ENCODE measurements at regions not wholly inside any gene's neighbourhood (a gene's known extent, or its start where the extent isn't known, plus 50 kb on each side); places are given as distances from the start of the nearest gene placed in this dataset.

DNA sequence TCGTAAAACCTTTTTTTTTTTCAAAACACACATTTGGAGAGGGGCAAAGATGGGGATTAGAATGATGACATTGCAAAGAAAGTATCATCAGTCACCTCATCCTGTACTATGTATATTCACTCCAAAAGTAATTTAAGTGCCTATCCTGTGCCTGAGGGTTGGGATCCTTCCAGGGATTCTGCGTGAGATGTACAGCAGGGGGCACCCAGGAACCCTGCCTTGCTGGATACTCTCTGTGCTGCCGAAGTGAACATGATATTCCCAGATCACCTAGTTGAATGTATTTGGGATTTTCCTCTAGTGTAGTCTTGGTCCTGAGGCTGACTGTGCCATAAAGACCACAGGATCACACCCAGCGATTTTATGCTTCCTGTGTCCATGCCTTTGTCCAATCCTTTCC lies 372.7 kb downstream of the IPO8 start:
- no peaks in the 10 kb centered on the region for H3K4me1 Mint-ChIP-seq
- no peaks in the 10 kb centered on the region for H3K27me3 Mint-ChIP-seq (ENCODE audit: low read depth, poor library complexity)
- no peak for DNase-seq
- TF ChIP-seq CTCF (IDR thresholded peaks at IDR 0.05) = no peak
- H3K27ac Mint-ChIP-seq = no peak overlapping the region
- H3K4me3 Mint-ChIP-seq = no peak overlapping the region
- H3K36me3 Mint-ChIP-seq (ENCODE audit: low read depth) = no peaks in the 10 kb centered on the region
- peaks cover 10% of the 10 kb centered on the region for H3K9me3 Mint-ChIP-seq

- no peak for DNase-seq
- no peak overlapping the region for H3K27ac Mint-ChIP-seq
- TF ChIP-seq CTCF (IDR thresholded peaks at IDR 0.05) = no peak
- H3K4me1 Mint-ChIP-seq = no peaks in the 10 kb centered on the region
- H3K4me3 Mint-ChIP-seq = no peak overlapping the region
- no peaks in the 10 kb centered on the region for H3K36me3 Mint-ChIP-seq (ENCODE audit: low read depth)
- H3K27me3 Mint-ChIP-seq (ENCODE audit: low read depth, poor library complexity) = no peaks in the 10 kb centered on the region
- peaks cover 10% of the 10 kb centered on the region for H3K9me3 Mint-ChIP-seq
These were observed 375.1 kb downstream of the IPO8 start for GRCh38 chr12:30320561-30320960.

- TF ChIP-seq CTCF (IDR thresholded peaks at IDR 0.05) = no peak
- H3K9me3 Mint-ChIP-seq = no peaks in the 10 kb centered on the region
- no peak overlapping the region for H3K4me3 Mint-ChIP-seq
- H3K36me3 Mint-ChIP-seq (ENCODE audit: low read depth) = no peaks in the 10 kb centered on the region
- no peak overlapping the region for H3K27ac Mint-ChIP-seq
- DNase-seq = no peak
- H3K27me3 Mint-ChIP-seq (ENCODE audit: low read depth, poor library complexity) = no peaks in the 10 kb centered on the region
- H3K4me1 Mint-ChIP-seq = no peaks in the 10 kb centered on the region
These were observed 381.1 kb downstream of the IPO8 start for GRCh38 chr12:30314506-30315100.

GRCh38 chr12:30308010-30308717 lies 387.5 kb downstream of the IPO8 start:
- peaks cover 7% of the 10 kb centered on the region for H3K27me3 Mint-ChIP-seq (ENCODE audit: low read depth, poor library complexity)
- no peak for TF ChIP-seq CTCF (IDR thresholded peaks at IDR 0.05)
- H3K9me3 Mint-ChIP-seq = no peaks in the 10 kb centered on the region
- no peak for DNase-seq
- no peaks in the 10 kb centered on the region for H3K4me1 Mint-ChIP-seq
- peak overlapping the region; percentile 39 for H3K27ac Mint-ChIP-seq
- H3K4me3 Mint-ChIP-seq = no peak overlapping the region
- H3K36me3 Mint-ChIP-seq (ENCODE audit: low read depth) = no peaks in the 10 kb centered on the region

- no peak for DNase-seq
- H3K27ac Mint-ChIP-seq = no peak overlapping the region
- H3K36me3 Mint-ChIP-seq (ENCODE audit: low read depth) = no peaks in the 10 kb centered on the region
- H3K4me3 Mint-ChIP-seq = no peak overlapping the region
- peaks cover 7% of the 10 kb centered on the region for H3K27me3 Mint-ChIP-seq (ENCODE audit: low read depth, poor library complexity)
- H3K4me1 Mint-ChIP-seq = no peaks in the 10 kb centered on the region
- TF ChIP-seq CTCF (IDR thresholded peaks at IDR 0.05) = no peak
- H3K9me3 Mint-ChIP-seq = no peaks in the 10 kb centered on the region
These were observed 391.1 kb downstream of the IPO8 start for GRCh38 chr12:30304528-30304927.

- Mint-ChIP-seq H3K9me3 (no peaks in the 10 kb centered on the region), H3K36me3 (ENCODE audit: low read depth) (no peaks in the 10 kb centered on the region), H3K27ac (no peak overlapping the region), H3K4me1 (peaks cover 10% of the 10 kb centered on the region), H3K4me3 (no peak overlapping the region), H3K27me3 (ENCODE audit: low read depth, poor library complexity) (peaks cover 12% of the 10 kb centered on the region)
- DNase-seq = no peak
- TF ChIP-seq CTCF (IDR thresholded peaks at IDR 0.05) = no peak
These were observed 394.4 kb downstream of the IPO8 start for GRCh38 chr12:30301291-30301690.

All from nephron progenitor cell (in vitro differentiated cells).